Breast epithelium (tissue), 3 donors: ENCODE measurements at regions not wholly inside any gene's neighbourhood (a gene's known extent, or its start where the extent isn't known, plus 50 kb on each side); places are given as distances from the start of the nearest gene placed in this dataset.

Experiments used
- POLR2A ChIP-seq: fragments of 450-650 bp; IDR thresholded peaks from one replicate; pipeline ENCODE4 v1.6.1; 2016; ENCODE audit warnings: antibody characterized with exemption, mild to moderate bottlenecking, moderate library complexity
- POLR2AphosphoS5 ChIP-seq, 3 donors: sonication (generic); formaldehyde crosslinking; IDR thresholded peaks; one replicate each; pipeline ENCODE4 v1.6.1; 2017; ENCODE audit warnings: antibody characterized with exemption in 3 of 3
- TF ChIP-seq, protein P1 (sequence below), 3 donors: fragments of 450-650 bp; IDR thresholded peaks; one replicate each; pipeline ENCODE4 v1.5.1; 2016 to 2017; ENCODE audit warnings: antibody characterized with exemption in 3 of 3, mild to moderate bottlenecking in 3 of 3, moderate library complexity in 3 of 3

DNA sequence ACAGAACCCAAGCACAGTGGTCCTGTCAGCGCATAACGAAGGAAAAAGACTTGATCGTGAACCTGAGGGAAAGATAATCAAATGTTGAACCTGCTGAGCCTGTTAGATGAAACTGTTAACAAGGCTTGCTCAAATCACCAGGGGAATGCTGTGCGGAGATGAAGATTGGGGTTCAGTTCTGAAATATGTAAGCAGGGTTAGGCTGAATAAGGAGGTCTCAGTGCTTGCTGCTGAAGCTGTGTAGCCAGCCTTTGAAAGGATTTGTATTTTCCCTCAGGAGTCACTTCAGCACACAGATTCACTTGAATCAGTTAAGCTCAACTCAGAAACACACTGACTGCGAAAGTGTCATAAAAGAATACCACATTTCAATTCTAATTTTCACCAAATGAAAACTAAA, 793.5 kb downstream of the OLFM4 start:
- TF ChIP-seq, protein P1, sequence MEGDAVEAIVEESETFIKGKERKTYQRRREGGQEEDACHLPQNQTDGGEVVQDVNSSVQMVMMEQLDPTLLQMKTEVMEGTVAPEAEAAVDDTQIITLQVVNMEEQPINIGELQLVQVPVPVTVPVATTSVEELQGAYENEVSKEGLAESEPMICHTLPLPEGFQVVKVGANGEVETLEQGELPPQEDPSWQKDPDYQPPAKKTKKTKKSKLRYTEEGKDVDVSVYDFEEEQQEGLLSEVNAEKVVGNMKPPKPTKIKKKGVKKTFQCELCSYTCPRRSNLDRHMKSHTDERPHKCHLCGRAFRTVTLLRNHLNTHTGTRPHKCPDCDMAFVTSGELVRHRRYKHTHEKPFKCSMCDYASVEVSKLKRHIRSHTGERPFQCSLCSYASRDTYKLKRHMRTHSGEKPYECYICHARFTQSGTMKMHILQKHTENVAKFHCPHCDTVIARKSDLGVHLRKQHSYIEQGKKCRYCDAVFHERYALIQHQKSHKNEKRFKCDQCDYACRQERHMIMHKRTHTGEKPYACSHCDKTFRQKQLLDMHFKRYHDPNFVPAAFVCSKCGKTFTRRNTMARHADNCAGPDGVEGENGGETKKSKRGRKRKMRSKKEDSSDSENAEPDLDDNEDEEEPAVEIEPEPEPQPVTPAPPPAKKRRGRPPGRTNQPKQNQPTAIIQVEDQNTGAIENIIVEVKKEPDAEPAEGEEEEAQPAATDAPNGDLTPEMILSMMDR (IDR thresholded peaks at IDR 0.05): no peak
- TF ChIP-seq POLR2A (no peak), POLR2AphosphoS5 (IDR thresholded peaks at IDR 0.05) (no peak)
